Heart right ventricle (tissue), 16 donors: ENCODE measurements at regions not wholly inside any gene's neighbourhood (a gene's known extent, or its start where the extent isn't known, plus 50 kb on each side); places are given as distances from the start of the nearest gene placed in this dataset.

Experiments used
- ATAC-seq, 8 donors: fragments of 200-7000 bp; cut with Tn5 transposase; one replicate each; pipeline ENCODE4 v1.9.1; 2020; ENCODE audit warnings: mild to moderate bottlenecking in 8 of 8, moderate library complexity in 8 of 8, moderate number of reproducible peaks in 1 of 8
- DNase-seq, 2 donors: peaks; one replicate each; pipeline ENCODE4 v3.0.0-alpha.2; 2020
- H3K27ac ChIP-seq, 10 donors: fragments of 200-600 bp; sonication (generic) in 2 of 10; one replicate each; pipeline versions ENCODE4 v1.5.0 to v1.8.0; 2020 to 2022; ENCODE audit warnings: mild to moderate bottlenecking in 3 of 10
- H3K27me3 ChIP-seq, 7 donors: fragments of 200-600 bp; one replicate each; pipeline ENCODE4 v1.8.0; 2021 to 2022; ENCODE audit warnings: mild to moderate bottlenecking in 2 of 7
- H3K36me3 ChIP-seq, 9 donors: fragments of 200-600 bp; sonication (generic) in 1 of 9; one replicate each; pipeline versions ENCODE4 v1.5.0 to v1.8.0; 2020 to 2022; ENCODE audit warnings: mild to moderate bottlenecking in 2 of 9
- H3K4me1 ChIP-seq, 9 donors: fragments of 200-600 bp; sonication (generic) in 1 of 9; one replicate each; pipeline versions ENCODE4 v1.5.0 to v1.8.0; 2020 to 2022; ENCODE audit warnings: mild to moderate bottlenecking in 4 of 9
- H3K4me3 ChIP-seq, 10 donors: fragments of 200-600 bp; sonication (generic) in 2 of 10; one replicate each; pipeline versions ENCODE4 v1.5.0 to v1.8.0; 2020 to 2022; ENCODE audit warnings: mild to moderate bottlenecking in 7 of 10, moderate library complexity in 2 of 10
- H3K9me3 ChIP-seq, 11 donors: fragments of 200-600 bp in 10 of 11; sonication (generic) in 2 of 11; one replicate each; pipeline versions ENCODE4 v1.5.0 to v1.8.0; 2013 to 2022; ENCODE audit warnings: mild to moderate bottlenecking in 2 of 11, control low read depth in 1 of 11, moderate library complexity in 1 of 11
- CTCF ChIP-seq, 9 donors: fragments of 200-600 bp; sonication (generic) in 2 of 9; IDR thresholded peaks; one replicate each; pipeline versions ENCODE4 v1.5.0 to v1.8.0; 2021 to 2022; ENCODE audit warnings: antibody characterized with exemption in 9 of 9, mild to moderate bottlenecking in 5 of 9, moderate library complexity in 1 of 9
- WGBS, 2 donors: extraction: QIAGEN DNeasy Blood & Tissue Kit; methylation state at CpG; one replicate each; pipeline ENCODE4 v1.1.7; 2013; ENCODE audit warnings: inconsistent platforms in 1 of 2; 5-methylcytosine and 5-hydroxymethylcytosine counted together
- intact Hi-C, 10 donors: fragments of 100-400 bp; cut with DNase I; formaldehyde crosslinking; loops; one replicate each; pipeline versions ENCODE4 v1.11.1 to v1.14.2; 2022
- donor health status: Arrhythmogenic right ventricular cardiomyopathy.
- donor health status: ischemic (EF 13 %, LVEDD 7.1; RV severe dilation, severe dysfunction).
- donor health status: healthy with polysubstance abuse.
- donor health status: DM: no; HTN: yes; CAD: no.
- donor health status: DM: no; HTN: no; CAD: no.
- donor health status: ischemic (EF 25% LVEDD 6.9; RV normal size, moderate dysfunction).
- donor health status: ischemic (EF 25% LVEDD 5.7; RV mildly dilated, moderate dysfunction).
- donor health status: healthy.
- donor health status: DM: yes; HTN: yes; CAD: no.
- donor health status: Ischemic cardiomyopathy.
- donor health status: ischemic (EF 35%, LVEDD 5.7; RV mildly dilated, moderate dysfunction).
- donor health status: nonischemic (EF 11% LVEDD 7.7; RV severe dilation, severe dysfunction).
- donor health status: DM: yes; HTN: yes; CAD: no.
- donor health status: PGD.
- donor health status: ischemic (EF 29% LVEDD 5.4; RV normal size, mild dysfunction).
- donor health status: nonischemic (EF 23%, LVEDD 6.1; RV moderate dilation, normal function).

- peaks cover 0 to 50% (median 16%) of the 10 kb centered on the region in 7 donors for H3K27me3 ChIP-seq
- no peak for ATAC-seq
These were observed 181.4 kb upstream of the WSCD1 start for GRCh38 chr17:5888811-5889210.

GRCh38 chr17:5892921-5893675 is 177.1 kb upstream of the WSCD1 start:
- H3K27me3 ChIP-seq, result peaks cover 0 to 49% (median 27%) of the 10 kb centered on the region in 7 donors
- WGBS, 2 donors, result 69 to 70% methylated on average over 3 of the region's 3 CpGs
- no peak overlapping the region for H3K27ac ChIP-seq
- intact Hi-C loops, result no loop called here
- no peaks in the 10 kb centered on the region for H3K36me3 ChIP-seq
- H3K4me1 ChIP-seq, result no peaks in the 10 kb centered on the region
- DNase-seq, result no peak
- H3K9me3 ChIP-seq, result peaks cover 0 to 10% (median 0%) of the 10 kb centered on the region in 11 donors
- no peak overlapping the region for H3K4me3 ChIP-seq
- no peak for ATAC-seq
- TF ChIP-seq CTCF (IDR thresholded peaks at IDR 0.05), result no peak

More at GRCh38 chr17:5888811-5889210, 181.4 kb upstream of the WSCD1 start:
- no peak overlapping the region for H3K4me3 ChIP-seq
- H3K27ac ChIP-seq, result no peak overlapping the region
- TF ChIP-seq CTCF (IDR thresholded peaks at IDR 0.05), result no peak
- intact Hi-C loops, result no loop called here
- H3K36me3 ChIP-seq, result no peaks in the 10 kb centered on the region
- H3K9me3 ChIP-seq, result peaks cover 0 to 10% (median 0%) of the 10 kb centered on the region in 11 donors
- 67 to 69% methylated on average over 2 of the region's 2 CpGs for WGBS, 2 donors
- no peaks in the 10 kb centered on the region for H3K4me1 ChIP-seq
- no peak for DNase-seq

GRCh38 chr17:5893741-5894140 is 176.4 kb upstream of the WSCD1 start:
- WGBS, 2 donors, result 41 to 59% methylated on average over 5 of the region's 5 CpGs
- no peak for ATAC-seq
- TF ChIP-seq CTCF (IDR thresholded peaks at IDR 0.05), result no peak

GRCh38 chr17:5895276-5895675 is 174.9 kb upstream of the WSCD1 start:
- Histone ChIP-seq H3K4me1 (no peaks in the 10 kb centered on the region), H3K27ac (no peak overlapping the region), H3K9me3 (peaks cover 0 to 4% (median 0%) of the 10 kb centered on the region in 11 donors), H3K27me3 (peaks cover 0 to 45% (median 27%) of the 10 kb centered on the region in 7 donors), H3K36me3 (no peaks in the 10 kb centered on the region), H3K4me3 (no peak overlapping the region)
- intact Hi-C loops, result no loop called here
- 74 to 78% methylated on average over 6 of the region's 6 CpGs for WGBS, 2 donors
- no peak for DNase-seq
- TF ChIP-seq CTCF (IDR thresholded peaks at IDR 0.05), result no peak
- no peak for ATAC-seq

More at GRCh38 chr17:5893741-5894140, 176.4 kb upstream of the WSCD1 start:
- no peak overlapping the region for H3K27ac ChIP-seq
- H3K36me3 ChIP-seq, result no peaks in the 10 kb centered on the region
- H3K9me3 ChIP-seq, result peaks cover 0 to 10% (median 0%) of the 10 kb centered on the region in 11 donors
- H3K27me3 ChIP-seq, result peaks cover 0 to 49% (median 27%) of the 10 kb centered on the region in 7 donors
- intact Hi-C loops, result no loop called here
- no peak overlapping the region for H3K4me3 ChIP-seq
- no peak for DNase-seq
- H3K4me1 ChIP-seq, result no peaks in the 10 kb centered on the region
